NCI-H524 (cell line): ENCODE measurements at regions not wholly inside any gene's neighbourhood (a gene's known extent, or its start where the extent isn't known, plus 50 kb on each side); places are given as distances from the start of the nearest gene placed in this dataset.

Source experiments
- DNase-seq, 2 experiments: peaks; one replicate each; lab custom pipeline; 2025; lab: John Stamatoyannopoulos, UW

DNA sequence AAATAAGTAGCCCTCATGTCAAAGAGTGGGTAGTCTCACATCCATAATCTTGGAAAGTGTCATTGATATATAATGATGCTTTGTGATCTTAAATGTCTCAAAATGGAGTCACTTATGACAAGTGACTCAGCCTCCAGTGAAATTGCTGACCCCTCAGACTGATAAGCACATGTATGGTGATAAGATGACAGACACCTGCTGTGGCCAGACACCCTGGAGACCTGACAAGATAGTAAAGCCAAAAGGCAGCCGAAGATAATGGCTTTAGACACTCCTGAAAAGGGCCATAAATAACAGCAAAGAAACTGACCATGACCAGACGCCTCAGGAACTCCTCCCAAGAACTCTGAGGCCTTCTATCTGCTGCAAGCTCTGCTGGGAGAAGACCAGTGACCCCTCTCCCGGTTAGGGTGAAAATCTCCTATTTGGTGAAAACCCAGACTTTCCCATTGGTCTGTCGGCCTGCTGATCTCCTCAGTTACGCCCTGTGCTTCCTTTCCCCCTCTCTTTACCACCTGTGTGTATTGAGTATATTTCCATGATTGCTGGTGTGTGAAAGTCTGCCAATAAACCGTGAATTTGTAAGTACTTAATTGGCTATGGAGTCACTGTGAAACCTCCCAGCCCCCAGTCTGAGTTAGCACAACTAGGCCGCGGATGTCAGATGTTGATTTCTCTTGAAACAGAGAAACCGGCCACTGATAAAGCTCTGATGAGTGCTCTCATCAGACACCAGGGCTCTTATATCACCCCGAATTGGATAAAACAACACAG, 226.7 kb upstream of the MYOCD start:
- DNase-seq, result no peak

DNA sequence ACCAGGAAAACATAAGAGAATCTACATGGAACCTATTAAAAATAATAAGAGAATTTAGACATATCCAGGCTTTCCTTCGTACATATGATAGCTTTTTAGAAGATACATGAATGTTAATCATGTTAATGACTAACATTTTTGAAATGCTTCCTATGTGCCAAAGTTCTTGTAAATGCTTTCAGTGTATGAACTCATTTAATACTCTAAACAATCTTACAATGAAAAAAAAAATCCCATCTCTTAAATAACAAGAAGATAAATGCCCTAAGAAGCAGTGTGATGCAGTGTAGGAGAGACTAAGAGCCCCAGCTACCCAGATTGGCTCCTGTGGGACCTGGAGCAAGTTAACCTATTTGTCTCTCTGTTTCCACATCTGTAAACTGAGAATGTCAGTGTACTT, 220.4 kb upstream of the MYOCD start:
- no peak for DNase-seq

DNA sequence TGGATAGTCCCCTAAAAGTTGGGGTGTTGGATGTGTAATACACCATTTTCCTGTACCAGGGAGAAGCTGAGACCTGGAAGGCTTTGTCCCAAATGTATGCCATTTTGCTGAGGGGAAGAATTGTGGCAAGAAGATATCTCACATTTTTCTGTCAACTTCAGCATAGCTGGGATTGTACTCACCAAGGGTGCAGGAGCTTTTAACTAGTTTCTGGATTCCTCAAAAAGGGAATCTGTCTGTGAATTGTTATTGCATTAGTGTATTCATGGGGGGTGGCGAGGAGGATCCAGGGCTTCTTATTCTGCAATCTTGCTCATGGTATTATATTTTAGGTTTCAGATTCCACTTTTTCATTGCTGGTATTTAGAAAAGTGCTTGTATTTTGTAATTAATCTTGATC, 208.2 kb upstream of the MYOCD start:
- no peak for DNase-seq

DNA sequence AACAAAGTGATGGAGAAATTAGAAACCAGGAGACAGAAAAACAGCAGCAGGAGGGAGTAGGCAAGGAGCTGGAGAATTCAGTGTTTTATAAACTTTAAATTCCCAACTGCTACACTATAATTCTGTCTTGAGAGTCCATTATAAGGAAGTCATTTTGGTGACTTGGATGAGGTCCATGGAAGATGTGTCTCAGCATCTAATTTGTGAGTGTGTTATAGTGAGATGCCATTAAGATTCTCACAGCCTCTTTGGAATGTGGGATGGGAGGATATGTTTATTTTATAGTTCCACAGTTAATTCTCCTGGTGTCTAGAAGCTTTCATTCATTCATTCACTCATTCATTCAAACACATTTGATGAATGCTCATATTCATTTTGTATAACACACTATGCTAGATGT, 206.0 kb upstream of the MYOCD start:
- DNase-seq, result no peak

DNA sequence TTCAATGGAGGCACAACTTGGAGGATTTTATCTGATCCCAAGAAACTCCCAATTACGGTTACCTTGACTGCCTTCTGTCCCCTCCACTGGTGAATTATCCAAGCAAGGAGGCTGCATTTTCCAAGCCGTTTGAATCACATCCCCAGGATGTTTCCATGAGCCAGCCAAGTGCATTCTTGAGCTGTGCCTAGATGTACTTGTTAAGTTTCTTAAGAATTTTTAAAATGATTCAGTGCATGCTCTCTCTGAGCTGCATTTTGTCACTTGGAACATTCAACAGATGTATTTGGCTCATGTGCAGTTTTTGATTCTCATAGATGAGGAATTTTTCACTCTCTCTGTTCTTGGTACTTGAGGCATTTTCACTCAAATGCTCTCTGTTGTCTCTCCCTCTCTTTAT, 202.6 kb upstream of the MYOCD start:
- DNase-seq, result no peak

DNA sequence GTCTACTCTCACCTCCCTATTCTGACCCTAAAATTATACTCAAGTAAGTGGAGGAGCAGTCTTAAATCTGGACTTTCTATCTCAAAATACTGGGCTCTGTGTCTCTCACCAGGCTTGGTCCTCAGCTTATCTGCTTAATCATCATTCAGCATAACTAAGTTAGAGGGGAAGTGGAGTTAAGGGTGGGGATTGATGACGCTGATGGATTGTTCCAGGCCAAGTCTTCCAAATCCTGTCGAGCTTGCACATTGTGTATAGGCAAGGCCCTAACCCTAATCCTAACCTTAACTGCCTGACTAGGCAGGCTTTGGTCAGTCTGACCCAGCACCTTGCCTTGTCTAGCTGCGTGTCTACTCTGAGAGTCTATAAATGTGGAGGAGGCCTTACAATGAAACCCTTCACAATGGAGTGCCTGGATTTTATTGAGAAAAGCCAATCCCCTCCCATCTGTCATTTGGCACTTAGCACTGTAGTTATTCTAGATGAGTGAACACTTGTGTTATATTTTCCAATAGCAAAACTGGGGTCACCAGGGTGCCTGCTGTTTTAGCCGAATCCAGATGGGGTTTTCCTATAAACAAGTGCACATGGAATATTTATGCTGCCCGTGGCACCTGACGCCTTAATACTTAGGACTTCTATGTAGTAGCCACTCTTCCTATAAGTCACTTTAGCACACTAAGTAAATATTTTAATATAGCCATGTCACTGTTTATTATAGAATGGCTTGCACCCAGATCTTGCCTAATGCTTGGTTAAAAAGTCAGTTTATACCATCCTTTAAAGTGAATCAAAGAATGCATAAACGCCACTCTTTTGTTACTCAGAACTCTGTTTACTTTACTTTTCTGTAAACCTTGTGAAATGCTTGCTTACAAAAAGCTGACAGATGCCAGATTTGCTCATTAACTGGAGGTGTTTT, 193.2 kb upstream of the MYOCD start:
- peak; percentile 3 to 51 for DNase-seq

DNA sequence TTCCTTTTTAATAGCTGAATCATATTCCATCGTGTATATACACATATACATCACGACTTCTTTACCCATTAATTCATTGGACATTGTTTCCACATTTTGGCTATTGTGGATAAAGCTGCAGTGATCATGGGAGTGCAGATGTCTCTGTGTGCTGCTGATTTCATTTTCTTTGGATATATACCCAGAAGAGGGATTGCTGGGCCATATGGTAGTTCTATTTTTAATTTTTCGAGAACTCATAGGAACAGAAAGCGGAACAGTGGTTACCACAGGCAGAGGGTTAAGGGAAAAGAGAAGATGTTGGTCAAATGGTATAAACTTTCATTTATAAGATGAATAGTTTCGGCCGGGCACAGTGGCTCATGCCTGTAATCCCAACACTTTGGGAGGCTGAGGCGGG, 187.4 kb upstream of the MYOCD start:
- DNase-seq, result no peak

DNA sequence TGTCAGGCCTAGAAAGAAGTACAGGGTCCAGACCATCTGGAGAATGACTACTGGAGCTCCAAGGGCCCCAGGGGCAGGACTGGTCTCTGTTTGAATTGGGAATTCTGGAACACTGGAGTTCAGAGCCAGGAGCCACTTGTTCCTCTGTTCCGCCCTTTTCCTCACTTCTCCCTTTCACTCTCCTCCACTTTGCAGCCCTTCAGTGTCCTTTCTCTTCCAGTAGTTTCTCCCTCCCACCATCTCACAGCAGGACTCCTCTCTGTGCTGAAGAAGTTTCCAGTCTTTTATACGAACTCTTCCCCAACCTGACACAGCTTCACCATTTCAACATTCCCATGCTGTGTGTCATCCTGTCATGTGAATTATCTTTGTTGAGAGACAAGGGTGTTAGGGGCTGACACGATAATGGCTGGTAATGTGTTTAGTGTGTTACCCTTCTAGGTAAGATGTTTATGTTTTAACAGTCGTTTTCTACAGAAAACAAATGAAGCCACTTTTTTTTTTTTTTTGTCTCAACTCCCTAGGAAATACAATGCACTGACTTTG, 180.3 kb upstream of the MYOCD start:
- no peak for DNase-seq

DNA sequence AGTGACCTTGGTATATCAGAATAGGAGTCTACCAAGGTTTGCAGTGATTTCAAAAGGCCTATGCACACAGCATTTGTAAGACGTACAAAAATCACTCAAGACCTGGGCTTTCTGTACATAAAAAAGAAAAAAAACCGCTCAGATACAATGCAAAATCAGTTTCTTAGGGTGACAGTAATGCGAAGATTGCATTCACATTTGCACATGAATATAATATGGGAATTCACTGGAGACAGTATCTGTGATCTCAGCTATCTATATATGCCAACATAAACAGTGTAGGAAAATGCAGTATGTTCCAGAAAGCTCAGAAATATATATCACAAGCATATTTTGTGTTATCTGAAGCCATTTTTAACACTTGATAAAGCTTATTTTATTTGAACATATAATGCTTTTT, 176.4 kb upstream of the MYOCD start:
- DNase-seq, result no peak

DNA sequence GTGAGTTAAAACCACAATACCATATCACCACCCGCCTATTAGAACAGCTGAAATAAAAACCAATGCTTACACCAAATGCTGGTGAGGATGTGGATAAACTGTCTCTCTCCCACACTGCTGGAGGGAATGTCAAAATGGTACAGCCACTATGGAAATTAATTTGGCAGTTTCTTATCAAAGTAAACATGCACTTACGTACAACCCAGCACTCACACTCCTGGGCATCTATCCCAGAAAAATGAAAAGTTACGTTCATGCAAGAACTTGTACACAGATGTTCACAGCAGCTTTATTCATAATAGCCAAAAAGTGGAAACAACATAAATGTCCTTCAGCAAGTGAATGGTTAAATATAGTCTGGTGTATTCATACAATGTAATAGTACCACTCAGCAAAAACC, 173.2 kb upstream of the MYOCD start:
- DNase-seq, result no peak

DNA sequence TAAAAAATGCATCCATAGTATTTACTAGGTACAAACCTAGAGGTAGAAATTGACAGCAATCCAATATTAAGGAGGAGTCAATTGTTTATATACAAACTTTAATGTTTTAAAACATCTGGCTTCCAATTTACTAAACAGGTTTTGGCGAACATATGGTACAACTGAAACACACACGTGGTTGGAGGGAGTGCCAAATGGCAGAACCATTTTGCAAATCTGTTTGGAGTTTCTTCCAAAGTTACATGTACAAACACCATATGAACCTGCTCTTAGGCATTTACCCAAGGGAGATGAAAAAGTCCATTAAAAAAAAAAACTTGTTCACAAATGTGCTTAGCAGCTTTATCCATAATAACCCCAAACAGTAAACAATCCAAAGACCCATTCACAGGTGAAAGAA, 159.8 kb upstream of the MYOCD start:
- no peak for DNase-seq

DNA sequence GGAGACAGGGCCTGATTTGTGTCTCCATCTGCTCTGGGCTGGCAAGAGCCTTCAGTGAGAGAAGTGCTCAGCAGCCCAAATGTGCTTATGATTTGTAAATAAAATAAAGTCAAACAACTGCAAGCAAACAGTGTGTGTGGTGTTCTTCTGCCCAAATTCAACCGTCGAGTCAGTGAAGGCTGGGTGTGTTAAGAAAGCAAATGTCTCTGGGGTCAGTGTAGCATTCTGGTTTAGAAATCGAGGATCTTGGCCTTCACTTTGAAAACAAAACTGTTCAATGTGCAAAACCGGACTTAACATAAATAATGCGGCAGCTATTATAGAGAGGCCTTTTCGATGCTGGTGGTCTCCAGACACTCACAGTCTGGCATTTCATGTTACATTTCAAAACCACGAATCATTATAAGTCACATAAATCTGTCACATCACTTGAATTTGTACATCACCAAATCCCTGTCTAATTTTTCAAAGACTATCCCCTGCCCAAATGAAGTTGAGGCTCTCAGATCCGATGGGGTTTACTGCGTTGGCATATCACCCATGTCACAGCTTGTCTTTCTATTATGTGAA, 158.6 kb upstream of the MYOCD start:
- DNase-seq, result no peak

DNA sequence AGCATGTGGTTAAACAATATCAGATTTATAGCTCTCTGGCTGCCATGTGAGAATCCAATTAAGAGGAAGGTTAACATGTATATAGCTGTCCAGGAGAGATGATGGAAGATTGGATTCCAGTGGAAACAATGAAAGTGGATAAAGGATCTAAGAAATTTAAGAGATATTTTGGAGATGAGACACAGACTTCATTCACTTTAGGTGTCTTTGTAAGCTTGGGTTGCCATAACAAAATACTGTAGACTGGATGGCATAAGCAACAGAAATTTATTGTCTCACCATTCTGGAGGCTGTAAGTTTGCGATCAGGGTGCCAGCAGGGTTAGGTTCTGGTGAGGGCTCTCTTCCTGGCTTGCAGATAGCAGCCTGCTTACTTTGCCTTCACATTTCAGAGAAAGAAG, 155.9 kb upstream of the MYOCD start:
- no peak for DNase-seq

DNA sequence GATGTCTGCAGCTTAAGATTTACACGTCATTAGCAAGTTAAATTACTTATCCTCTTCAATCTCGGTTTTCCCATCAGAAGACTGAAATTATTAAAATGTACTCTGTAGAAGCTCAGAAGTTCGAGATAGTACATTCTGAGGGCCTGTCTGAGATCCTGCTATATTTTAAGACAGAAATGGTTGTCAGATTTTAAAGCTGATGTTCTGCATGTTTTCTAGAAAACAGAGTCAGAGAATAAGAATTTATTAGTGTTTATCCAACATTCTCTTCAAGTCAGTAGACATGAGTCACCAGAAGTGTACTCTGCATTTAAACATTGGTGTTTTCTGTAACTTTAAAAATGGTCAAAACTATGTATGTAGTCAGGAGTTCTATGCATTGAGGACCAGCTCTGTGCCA, 155.2 kb upstream of the MYOCD start:
- no peak for DNase-seq

DNA sequence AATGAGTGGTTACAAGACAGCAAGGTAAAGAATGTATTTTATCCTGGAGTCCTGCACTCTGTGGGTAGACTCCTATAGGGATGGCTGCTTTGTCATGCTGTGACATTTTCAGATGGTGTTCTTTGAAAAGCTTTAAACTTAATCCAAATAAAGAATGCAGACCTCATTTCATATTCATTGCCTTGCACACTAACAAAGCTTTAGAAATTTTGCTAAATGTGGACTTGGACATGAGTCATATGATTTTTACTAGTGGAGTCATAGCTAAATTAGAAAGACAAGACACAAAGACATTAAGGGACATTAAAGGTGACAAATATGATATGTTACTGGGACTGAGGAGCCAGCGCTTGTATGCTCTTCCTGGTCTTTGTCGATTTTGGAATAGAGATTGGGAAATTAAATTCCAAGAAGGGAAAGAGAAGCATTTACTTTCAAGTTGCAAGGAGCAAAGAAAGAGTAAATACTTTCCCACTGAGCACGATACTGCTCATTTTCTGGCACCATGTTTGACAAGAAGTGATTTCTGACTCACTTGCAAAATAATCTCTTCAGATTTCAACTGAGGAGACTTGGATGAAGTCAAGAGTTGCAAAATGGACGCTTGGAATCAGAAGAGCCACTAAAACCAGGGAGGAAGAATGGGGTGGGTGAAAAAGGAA, 152.9 kb upstream of the MYOCD start:
- no peak for DNase-seq

DNA sequence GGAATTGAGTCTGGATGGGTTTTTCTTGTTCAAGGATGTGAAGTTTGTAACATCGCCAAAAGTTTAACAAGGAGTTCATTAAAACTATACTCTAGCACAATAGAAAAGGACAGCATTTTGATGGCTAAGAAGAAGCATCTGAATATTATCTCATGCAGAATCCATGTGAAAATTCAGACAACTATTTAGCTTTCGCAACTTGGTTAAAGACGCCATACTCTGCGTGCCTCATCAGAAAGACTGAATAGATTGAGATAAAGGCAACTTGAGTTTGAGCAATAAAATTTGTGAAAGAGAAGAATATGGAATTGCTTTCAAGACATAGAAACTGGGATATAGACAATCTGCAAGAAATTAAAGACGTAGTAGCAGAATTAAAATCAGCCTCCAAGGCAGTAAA, 151.1 kb upstream of the MYOCD start:
- DNase-seq, result no peak

DNA sequence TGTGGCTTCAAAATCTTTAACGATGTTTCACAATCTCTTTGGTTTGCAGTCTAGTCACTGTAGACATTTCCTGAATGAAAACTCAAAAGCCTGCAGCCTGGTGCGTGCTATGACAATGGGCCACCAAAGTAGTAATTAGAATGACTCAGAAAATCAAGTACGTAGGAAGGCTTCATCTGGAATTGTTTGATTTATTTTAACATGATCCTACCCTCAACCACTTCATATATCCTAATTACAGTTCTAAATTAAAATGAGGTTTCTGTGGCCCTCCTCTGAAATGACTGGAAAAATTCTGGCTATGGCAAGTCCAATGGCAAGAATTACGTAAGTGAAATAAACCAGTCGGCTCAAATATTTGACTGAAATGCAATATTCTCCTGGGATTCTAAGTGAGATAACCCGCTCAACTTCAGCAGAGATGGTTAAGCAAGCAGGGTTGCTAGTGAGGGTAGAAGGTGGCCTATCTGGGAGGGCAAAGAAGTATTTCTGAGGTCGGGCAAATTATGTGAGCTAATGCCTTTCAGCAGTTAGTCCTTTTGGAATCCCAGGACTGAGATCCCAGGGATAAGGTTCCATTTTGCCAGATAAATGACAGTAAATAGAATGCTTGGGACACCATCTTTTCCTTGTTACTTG, 145.6 kb upstream of the MYOCD start:
- no peak for DNase-seq

DNA sequence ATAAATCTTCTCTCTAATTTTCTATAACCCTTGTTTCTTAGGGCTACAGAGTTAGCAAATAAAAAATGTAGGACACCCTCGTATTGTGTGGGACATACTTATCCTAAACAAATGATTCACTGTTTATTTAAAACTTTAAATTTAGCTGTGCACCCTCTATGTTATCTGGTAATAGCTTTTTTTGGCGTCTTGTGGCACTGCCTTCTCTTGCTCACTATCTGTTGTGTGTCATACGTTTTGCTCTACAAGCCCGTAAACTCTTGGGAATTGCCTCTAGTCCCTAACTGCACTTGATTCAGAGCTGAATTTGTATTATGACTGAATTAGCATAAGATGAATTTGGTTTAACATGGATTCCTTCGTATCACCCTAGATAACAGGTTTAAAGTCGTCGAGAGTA, 144.3 kb upstream of the MYOCD start:
- DNase-seq, result no peak

DNA sequence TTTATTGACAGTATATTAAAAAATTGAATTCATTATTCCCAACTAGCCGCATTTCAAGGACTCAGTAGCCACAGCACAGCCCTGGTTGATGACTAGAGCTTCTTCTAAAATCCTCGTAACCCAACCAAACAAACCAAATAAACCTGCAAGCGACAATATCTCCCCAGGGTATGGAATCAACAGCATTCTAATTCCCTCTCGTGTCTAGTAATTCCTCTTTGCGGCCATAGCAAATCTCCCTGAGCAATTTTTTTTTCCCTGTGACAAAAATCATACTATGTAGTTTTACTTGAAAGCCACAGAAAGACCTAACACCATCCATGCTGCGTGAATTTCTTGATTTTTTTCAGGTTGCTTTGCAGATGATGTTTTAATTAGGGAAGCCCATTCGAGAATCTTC, 143.4 kb upstream of the MYOCD start:
- DNase-seq, result no peak

DNA sequence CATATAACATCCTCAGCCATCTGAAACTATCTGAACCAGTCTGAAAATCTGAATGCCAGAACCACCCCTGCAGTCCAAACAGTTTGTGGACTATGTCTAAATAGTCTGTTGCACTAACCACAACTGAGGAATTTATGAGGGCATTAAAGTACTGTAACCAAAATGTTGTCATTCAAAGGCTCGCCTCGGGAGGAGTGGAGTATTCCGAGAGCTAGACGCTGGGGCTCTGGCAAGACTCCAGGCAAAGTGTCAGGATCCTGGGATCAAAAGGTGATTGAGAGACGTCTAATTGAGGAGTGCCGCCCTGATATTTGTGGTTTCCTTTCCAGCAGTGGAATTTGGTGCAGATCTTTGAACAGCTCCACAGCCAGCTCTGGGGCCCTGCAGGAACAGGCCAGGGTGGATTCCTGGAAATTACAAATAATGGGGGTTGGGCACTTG, 142.9 kb upstream of the MYOCD start:
- no peak for DNase-seq

DNA sequence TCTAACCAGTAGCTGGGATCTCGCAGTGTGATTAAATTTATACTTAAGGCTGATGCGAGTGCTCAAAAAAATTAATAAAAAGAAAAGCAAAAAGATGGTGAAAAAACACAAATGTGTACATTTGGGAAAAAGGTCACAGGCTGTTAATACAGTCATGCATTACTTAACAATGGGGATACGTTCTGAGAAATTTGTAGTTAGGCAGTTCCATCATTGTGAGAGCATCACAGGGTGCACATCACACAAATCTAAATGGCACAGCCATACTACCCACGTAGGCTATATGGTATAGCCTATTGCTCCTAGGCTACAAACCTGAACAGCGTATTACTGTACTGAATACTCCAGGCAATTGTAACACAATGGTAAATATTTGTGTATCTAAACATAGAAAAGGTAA, 142.4 kb upstream of the MYOCD start:
- DNase-seq, result no peak

DNA sequence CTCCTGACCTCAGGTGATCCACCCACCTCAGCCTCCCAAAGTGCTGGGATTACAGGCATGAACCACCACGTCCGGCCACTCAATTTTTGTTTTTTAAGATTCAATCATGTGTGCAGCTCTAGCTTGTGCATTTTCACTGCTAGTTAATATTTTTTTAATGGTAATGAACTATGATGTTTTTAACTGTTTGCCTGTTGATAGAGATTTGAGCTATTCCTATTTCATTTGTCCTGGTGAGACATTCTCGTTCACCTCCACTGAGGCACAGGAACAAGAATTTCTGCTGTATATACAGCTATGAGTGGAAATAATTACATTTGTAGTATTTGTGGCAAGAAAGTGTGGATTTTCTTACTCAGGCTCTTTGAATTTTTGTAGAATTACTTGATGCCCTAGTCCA, 137.7 kb upstream of the MYOCD start:
- DNase-seq, result no peak
